Large intestine (tissue), 3 donors: ENCODE measurements at regions not wholly inside any gene's neighbourhood (a gene's known extent, or its start where the extent isn't known, plus 50 kb on each side); places are given as distances from the start of the nearest gene placed in this dataset.
"Not testable (repeated sequence)": the region's sequence is repeated elsewhere in the genome, so short reads cannot be mapped to it uniquely, and the experiment has no call there.

ENCODE experiments used
- DNase-seq, 2 donors: peaks; one replicate each; pipeline versions ENCODE4 v3.0.0 to v3.0.0-alpha.2; 2013
- H3K27ac ChIP-seq: one replicate; pipeline ENCODE4 v1.5.1; 2013; ENCODE audit warnings: low read length
- H3K27me3 ChIP-seq: 2 replicates; pipeline ENCODE4 v1.6.1; 2013; ENCODE audit warnings: low read length; ENCODE audit not compliant: control insufficient read depth, insufficient read depth
- H3K36me3 ChIP-seq: 2 replicates; pipeline ENCODE4 v1.6.1; 2013; ENCODE audit warnings: low read length; ENCODE audit not compliant: control insufficient read depth, insufficient read depth
- H3K4me1 ChIP-seq: one replicate; pipeline ENCODE4 v1.6.1; 2013; ENCODE audit warnings: low read length; ENCODE audit not compliant: control insufficient read depth, insufficient read depth
- H3K4me3 ChIP-seq: one replicate; pipeline ENCODE4 v1.5.1; 2013; ENCODE audit warnings: low read length
- H3K9me3 ChIP-seq: one replicate; pipeline ENCODE4 v1.6.1; 2013; ENCODE audit warnings: mild to moderate bottlenecking, low read depth, low read length, moderate library complexity; ENCODE audit not compliant: control insufficient read depth
- WGBS: methylation state at CpG from one replicate; pipeline ENCODE4 v1.1.5; 2013; ENCODE audit warnings: low lambda C conversion rate; ENCODE audit not compliant: insufficient coverage; 5-methylcytosine and 5-hydroxymethylcytosine counted together

DNA sequence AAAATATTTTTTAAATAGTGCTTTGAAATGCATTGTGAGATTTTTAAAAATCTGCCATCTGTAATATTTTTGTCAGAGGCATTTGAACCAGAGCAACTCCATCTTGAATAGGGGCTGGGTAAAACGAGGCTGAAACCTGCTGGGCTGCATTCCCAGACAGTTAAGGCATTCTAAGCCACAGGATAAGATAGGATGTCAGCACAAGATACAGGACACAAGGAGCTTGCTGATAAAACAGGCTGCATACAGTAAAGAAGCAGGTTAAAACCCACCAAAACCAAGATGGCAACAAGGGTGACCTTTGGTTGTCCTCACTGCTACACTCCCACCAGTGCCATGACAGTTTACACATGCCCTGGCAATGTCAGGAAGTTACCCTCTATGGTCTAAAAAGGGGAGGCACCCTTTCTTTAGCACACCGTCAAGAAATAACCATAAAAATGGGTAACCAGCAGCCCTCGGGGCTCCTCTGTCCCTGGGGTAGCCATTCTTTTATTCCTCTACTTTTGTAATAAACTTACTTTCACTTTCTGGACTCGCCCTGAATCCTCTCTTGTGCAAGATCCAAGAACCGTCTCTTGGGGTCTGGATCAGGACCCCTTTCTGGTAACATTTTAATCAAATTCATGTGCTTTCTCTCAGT, 273.7 kb downstream of the SEMA3D start:
- 72% methylated on average over 3 of the region's 5 CpGs for WGBS
- no peaks in the 10 kb centered on the region for H3K27me3 ChIP-seq
- no peak overlapping the region for H3K27ac ChIP-seq
- no peak for DNase-seq
- no peaks in the 10 kb centered on the region for H3K9me3 ChIP-seq
- H3K36me3 ChIP-seq = no peaks in the 10 kb centered on the region
- no peak overlapping the region for H3K4me3 ChIP-seq
- peaks cover 4% of the 10 kb centered on the region for H3K4me1 ChIP-seq

DNA sequence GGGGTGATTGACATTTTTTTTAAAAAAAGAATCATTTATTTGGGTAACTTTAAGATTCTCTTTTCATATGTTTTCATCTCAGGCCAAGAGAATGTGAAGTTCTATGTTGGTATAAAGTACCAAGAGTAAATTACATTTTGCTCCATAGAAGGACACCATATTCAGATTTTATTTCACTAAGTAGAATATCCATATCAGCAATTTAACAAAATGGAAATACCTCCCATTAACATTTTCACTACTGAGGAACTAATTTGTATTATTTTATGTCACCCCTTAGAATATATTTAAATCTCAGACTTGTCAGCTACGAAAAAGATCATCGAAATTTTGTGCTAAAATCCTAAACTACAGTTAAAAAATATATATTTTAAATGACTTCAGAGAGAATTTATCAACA, 274.3 kb downstream of the SEMA3D start:
- no peak for DNase-seq
- no CpG with 5 or more reads among the region's 2 CpGs for WGBS
- H3K36me3 ChIP-seq = no peaks in the 10 kb centered on the region
- H3K27me3 ChIP-seq = no peaks in the 10 kb centered on the region
- peaks cover 4% of the 10 kb centered on the region for H3K4me1 ChIP-seq
- no peak overlapping the region for H3K4me3 ChIP-seq
- H3K9me3 ChIP-seq = no peaks in the 10 kb centered on the region
- H3K27ac ChIP-seq = no peak overlapping the region

DNA sequence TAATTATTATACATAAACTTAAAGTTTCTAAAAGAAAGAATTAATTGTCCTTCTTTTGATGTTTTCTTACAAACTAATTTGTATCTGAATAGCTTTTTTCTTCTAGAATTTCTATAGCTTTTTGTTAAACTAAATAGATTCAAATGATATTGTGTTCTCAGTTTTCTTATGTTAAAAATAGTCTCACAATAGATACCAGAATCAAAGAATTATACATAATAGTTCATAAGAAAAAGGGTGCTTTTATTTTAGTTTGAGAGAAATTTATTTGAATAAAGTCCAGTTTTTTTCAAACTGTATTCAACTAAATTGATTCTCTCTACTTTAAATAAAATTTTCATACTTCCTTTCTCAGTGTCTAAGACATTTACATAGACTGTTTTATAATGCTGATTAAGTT, 274.8 kb downstream of the SEMA3D start:
- H3K27ac ChIP-seq = no peak overlapping the region
- no peaks in the 10 kb centered on the region for H3K9me3 ChIP-seq

DNA sequence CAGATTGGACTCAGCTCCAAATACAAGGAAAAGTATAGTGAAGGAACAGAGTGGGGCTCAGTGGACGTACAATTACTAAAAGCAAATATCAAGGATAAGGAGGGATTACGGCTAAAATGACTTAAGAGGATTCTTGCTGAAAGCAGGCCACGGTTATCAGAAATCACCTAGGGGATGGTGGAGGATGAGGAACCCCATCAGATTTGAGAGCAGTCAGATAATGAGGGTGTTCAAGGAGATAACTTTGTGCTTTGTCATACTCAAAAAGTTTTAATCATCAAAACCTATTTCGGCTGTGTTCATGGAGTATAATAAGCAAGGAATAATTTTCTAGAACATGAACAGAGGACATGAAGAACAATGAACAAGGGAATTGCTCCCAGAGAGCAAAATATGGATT, 275.8 kb downstream of the SEMA3D start:
- H3K9me3 ChIP-seq = no peaks in the 10 kb centered on the region
- H3K4me1 ChIP-seq = no peaks in the 10 kb centered on the region
- H3K36me3 ChIP-seq = no peaks in the 10 kb centered on the region
- H3K27ac ChIP-seq = no peak overlapping the region
- WGBS = 100% methylated on average over 1 of the region's 4 CpGs
- no peak for DNase-seq
- H3K27me3 ChIP-seq = no peaks in the 10 kb centered on the region
- no peak overlapping the region for H3K4me3 ChIP-seq

More for the DNA sequence above, 274.8 kb downstream of the SEMA3D start:
- peaks cover 4% of the 10 kb centered on the region for H3K4me1 ChIP-seq
- no peak for DNase-seq
- no peak overlapping the region for H3K4me3 ChIP-seq
- no peaks in the 10 kb centered on the region for H3K27me3 ChIP-seq
- no peaks in the 10 kb centered on the region for H3K36me3 ChIP-seq

DNA sequence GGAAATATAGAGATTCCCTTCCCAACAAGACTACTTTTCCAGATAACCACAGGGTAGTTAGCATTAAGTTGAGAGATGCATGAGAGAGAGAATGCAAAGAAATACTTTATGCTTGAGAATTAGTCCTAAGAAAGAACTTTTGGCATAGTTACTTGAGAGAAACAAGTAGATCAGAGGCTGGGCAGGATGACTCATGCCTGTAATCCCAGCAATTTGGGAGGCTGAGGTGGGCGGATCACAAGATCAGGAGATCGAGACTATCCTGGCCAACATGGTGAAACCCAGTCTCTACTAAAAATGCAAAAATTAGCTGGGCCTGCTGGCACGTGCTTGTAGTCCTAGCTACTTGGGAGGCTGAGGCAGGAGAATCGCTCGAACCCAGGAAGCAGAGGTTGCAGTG, 276.5 kb downstream of the SEMA3D start:
- no CpG with 5 or more reads among the region's 5 CpGs for whole genome bisulfite sequencing
- H3K27me3 ChIP-seq, H3K4me1 ChIP-seq, DNase-seq, H3K27ac ChIP-seq, H3K4me3 ChIP-seq, H3K9me3 ChIP-seq, H3K36me3 ChIP-seq: not testable (repeated sequence)

DNA sequence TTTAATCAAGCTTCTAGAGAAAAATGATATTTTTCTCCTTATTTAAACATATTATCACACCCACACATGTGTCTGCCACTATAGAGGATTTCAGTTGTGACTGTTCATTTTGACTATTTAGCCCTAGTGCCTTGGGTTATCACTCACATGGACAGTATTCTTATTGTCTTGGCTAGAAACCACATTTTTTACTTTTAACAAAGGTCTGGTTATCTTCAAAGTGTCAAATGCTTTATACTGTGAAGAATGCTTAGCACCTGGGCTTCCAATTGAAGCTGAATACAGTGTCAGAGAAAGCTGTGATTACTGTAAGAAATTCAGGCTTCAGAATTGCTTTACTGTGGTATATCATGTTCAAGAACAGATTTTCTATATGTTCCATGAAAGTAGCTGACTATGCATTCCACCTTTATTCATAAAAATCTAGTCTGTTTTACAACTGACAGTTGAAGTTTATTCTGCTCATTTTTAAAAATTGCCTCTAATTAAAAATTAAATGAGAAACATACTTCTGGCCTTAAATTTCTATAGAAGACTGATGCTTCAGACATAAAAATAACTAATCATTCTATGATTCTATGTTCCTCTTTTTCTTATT, 278.6 kb downstream of the SEMA3D start:
- H3K27ac ChIP-seq = no peak overlapping the region

DNA sequence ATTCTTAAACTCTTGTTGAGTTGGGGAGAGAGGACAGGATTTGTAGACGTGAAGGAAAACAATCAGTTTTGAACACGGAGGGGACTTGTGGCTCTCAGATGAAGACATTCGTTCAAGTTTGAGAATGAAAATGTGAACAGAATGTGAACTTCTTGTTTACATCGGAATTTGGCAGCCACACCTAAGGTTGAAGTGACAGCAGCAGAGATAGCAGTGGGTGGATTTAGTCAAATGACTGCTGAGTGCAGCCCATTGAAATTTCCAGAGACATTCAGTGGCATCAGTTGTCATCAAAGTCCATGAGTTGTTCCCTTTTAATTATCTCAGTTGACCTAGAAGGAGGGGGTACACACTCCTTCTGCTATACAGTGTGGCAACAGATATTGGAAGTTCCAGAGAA, 280.0 kb downstream of the SEMA3D start:
- no peaks in the 10 kb centered on the region for H3K36me3 ChIP-seq
- WGBS = 96% methylated on average over 4 of the region's 4 CpGs
- no peaks in the 10 kb centered on the region for H3K27me3 ChIP-seq
- no peaks in the 10 kb centered on the region for H3K4me1 ChIP-seq
- no peak overlapping the region for H3K4me3 ChIP-seq
- DNase-seq = no peak
- no peaks in the 10 kb centered on the region for H3K9me3 ChIP-seq
- H3K27ac ChIP-seq = no peak overlapping the region

More for the DNA sequence above, 278.6 kb downstream of the SEMA3D start:
- no peaks in the 10 kb centered on the region for H3K27me3 ChIP-seq
- no peaks in the 10 kb centered on the region for H3K36me3 ChIP-seq
- no peaks in the 10 kb centered on the region for H3K4me1 ChIP-seq
- no peak overlapping the region for H3K4me3 ChIP-seq
- DNase-seq = no peak
- H3K9me3 ChIP-seq = no peaks in the 10 kb centered on the region

DNA sequence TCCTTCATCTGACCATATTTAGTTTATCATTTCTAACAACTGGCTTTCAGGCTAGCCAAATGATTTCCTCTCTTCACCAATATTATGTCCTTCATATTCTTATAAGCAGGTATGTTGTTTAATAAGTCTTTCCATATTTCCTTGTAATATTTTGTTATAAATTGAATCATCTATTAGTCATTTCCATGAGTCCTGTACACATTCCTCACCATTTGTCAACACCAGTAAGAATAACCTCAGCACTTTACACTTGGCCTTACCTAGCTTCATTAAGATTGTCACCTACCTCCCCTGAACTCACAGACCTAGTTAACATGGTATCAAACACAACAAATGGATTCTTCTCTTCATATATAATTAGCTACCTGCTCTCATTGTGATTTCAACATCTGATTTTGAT, 282.3 kb downstream of the SEMA3D start:
- no peak for DNase-seq
- no peaks in the 10 kb centered on the region for H3K9me3 ChIP-seq
- no peaks in the 10 kb centered on the region for H3K27me3 ChIP-seq
- no peak overlapping the region for H3K4me3 ChIP-seq
- no peaks in the 10 kb centered on the region for H3K4me1 ChIP-seq
- no peak overlapping the region for H3K27ac ChIP-seq
- no peaks in the 10 kb centered on the region for H3K36me3 ChIP-seq

DNA sequence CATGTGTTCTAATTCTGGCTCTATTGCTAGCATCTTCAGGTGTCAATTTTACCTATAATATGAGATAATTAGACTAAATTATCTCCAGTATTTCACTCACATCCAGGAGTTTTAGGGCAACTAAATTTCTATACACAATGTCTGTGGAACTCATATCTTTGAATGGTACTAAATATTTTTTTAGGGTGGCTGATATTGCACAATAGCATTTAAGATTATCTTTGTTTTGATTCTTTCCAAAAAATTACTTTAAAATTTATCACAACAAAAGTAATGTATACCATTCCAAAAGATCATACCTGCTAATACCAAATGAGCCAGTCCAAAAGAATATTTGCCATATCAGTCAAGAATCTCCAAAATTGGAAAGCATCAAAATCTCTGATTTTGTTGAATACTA, 285.5 kb downstream of the SEMA3D start:
- H3K27ac ChIP-seq = no peak overlapping the region
- no peaks in the 10 kb centered on the region for H3K27me3 ChIP-seq
- DNase-seq = no peak
- no peak overlapping the region for H3K4me3 ChIP-seq
- H3K4me1 ChIP-seq = no peaks in the 10 kb centered on the region
- H3K36me3 ChIP-seq = no peaks in the 10 kb centered on the region
- no peaks in the 10 kb centered on the region for H3K9me3 ChIP-seq

DNA sequence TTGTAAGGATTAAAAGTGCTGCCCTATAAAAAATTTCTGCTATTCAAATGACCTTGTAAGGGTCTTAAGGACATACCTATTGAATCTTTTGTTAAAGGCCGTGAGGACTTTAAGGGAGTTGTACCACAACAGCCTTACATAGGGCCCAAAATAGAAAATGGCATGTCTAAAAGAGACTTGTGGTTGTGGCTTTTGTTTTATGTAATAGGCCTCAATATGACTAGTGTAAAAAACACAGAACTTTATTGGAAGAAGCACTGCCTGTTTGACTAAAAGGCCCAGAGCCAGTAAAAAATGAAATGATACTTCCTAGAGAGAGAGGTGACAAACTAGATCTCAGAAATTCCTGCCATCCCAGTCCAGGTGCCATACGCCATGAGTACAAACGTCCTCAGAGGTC, 286.6 kb downstream of the SEMA3D start:
- peaks cover 2% of the 10 kb centered on the region for H3K9me3 ChIP-seq
- no peaks in the 10 kb centered on the region for H3K4me1 ChIP-seq
- H3K36me3 ChIP-seq = no peaks in the 10 kb centered on the region
- WGBS = no CpG with 5 or more reads among the region's 3 CpGs
- no peak for DNase-seq
- no peak overlapping the region for H3K27ac ChIP-seq
- no peak overlapping the region for H3K4me3 ChIP-seq
- H3K27me3 ChIP-seq = no peaks in the 10 kb centered on the region

DNA sequence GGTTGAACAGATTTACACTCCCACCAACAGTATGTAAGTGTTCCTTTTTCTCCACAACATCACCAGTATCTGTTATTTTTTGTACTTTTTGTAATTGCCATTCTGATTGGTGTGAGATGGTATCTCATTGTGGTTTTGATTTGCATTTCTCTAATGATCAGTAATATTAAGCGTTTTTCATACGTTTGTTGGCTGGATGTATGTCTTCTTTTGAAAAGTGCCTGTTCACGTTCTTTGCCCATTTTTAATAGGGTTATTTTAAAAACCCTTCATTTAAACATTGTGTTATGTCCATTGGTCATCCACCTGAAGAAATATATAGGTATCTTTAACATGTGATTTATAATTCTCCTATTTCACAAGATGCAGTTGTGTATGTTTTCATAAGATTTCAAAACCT, 291.3 kb downstream of the SEMA3D start:
- Histone ChIP-seq H3K36me3 (no peaks in the 10 kb centered on the region), H3K27ac (no peak overlapping the region), H3K4me1 (no peaks in the 10 kb centered on the region), H3K4me3 (no peak overlapping the region), H3K9me3 (peaks cover 2% of the 10 kb centered on the region), H3K27me3 (no peaks in the 10 kb centered on the region)
- DNase-seq = no peak
- WGBS = 100% methylated on average over 2 of the region's 3 CpGs
